Adrenal gland (tissue), 5 donors: ENCODE measurements at regions not wholly inside any gene's neighbourhood (a gene's known extent, or its start where the extent isn't known, plus 50 kb on each side); places are given as distances from the start of the nearest gene placed in this dataset.

ENCODE experiments used
- POLR2A ChIP-seq, 2 donors: fragments of 450-650 bp; IDR thresholded peaks; one replicate each; pipeline ENCODE4 v1.6.1; 2017; ENCODE audit warnings: antibody characterized with exemption in 2 of 2, mild to moderate bottlenecking in 2 of 2, moderate library complexity in 1 of 2
- TF ChIP-seq, protein P1 (sequence below), 6 experiments: fragments of 450-650 bp in 4 of 6; fragments of 200-600 bp in 2 of 6; sonication (generic) in 1 of 6; IDR thresholded peaks; 1 replicate in 5 of 6; 2 replicates in 1 of 6; pipeline versions ENCODE4 v1.5.1 to v1.8.0; 2016 to 2021; ENCODE audit warnings: antibody characterized with exemption in 6 of 6, mild to moderate bottlenecking in 2 of 6, moderate library complexity in 1 of 6
- donor health status: DM: no; HTN: no; CAD: no.

DNA sequence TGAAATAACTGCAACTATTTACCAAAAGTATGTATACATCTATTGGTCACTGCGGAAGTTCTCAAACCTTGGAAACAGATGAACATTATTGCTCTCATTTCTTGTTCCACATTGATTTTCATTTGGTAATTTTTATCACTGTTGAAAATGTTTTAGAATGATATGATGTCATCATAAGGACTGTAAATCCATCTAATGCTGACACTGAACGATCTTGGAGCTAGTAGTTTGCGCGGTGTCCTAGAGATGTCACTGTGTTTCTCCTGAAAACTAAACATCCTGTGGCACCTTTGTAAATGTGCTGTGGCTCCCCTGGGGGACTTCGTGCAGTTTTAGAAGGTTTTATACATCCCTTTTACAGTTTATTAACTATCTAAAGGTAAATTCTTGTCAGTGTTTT is 73.5 kb downstream of the DNAJB9 start:
- TF ChIP-seq, protein P1, sequence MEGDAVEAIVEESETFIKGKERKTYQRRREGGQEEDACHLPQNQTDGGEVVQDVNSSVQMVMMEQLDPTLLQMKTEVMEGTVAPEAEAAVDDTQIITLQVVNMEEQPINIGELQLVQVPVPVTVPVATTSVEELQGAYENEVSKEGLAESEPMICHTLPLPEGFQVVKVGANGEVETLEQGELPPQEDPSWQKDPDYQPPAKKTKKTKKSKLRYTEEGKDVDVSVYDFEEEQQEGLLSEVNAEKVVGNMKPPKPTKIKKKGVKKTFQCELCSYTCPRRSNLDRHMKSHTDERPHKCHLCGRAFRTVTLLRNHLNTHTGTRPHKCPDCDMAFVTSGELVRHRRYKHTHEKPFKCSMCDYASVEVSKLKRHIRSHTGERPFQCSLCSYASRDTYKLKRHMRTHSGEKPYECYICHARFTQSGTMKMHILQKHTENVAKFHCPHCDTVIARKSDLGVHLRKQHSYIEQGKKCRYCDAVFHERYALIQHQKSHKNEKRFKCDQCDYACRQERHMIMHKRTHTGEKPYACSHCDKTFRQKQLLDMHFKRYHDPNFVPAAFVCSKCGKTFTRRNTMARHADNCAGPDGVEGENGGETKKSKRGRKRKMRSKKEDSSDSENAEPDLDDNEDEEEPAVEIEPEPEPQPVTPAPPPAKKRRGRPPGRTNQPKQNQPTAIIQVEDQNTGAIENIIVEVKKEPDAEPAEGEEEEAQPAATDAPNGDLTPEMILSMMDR (IDR thresholded peaks at IDR 0.05) = no peak
- no peak for TF ChIP-seq POLR2A (IDR thresholded peaks at IDR 0.05)
